Fibroblast of lung (primary cell): ENCODE measurements at regions not wholly inside any gene's neighbourhood (a gene's known extent, or its start where the extent isn't known, plus 50 kb on each side); places are given as distances from the start of the nearest gene placed in this dataset.

Experiments used
- DNase-seq, 2 donors: peaks; one replicate each; pipeline versions ENCODE4 v3.0.0 to v3.0.0-alpha.2; 2010; ENCODE audit warnings: low read depth in 2 of 2
- H2AFZ ChIP-seq: 2 replicates; pipeline ENCODE4 v1.5.1; 2012; ENCODE audit warnings: low read length, control low read depth, inconsistent platforms
- H3K27ac ChIP-seq: 2 replicates; pipeline ENCODE4 v1.5.1; 2011; ENCODE audit warnings: low read length, control low read depth; ENCODE audit not compliant: insufficient read depth
- H3K27me3 ChIP-seq: 2 replicates; pipeline ENCODE4 v1.5.1; 2011; ENCODE audit warnings: mild to moderate bottlenecking, low read length; ENCODE audit not compliant: control insufficient read depth, insufficient read depth
- H3K36me3 ChIP-seq: 2 replicates; pipeline ENCODE4 v1.5.1; 2011; ENCODE audit warnings: low read length; ENCODE audit not compliant: control insufficient read depth, insufficient read depth
- H3K4me1 ChIP-seq: 2 replicates; pipeline ENCODE4 v1.5.1; 2011; ENCODE audit warnings: low read length; ENCODE audit not compliant: control insufficient read depth, insufficient read depth; ENCODE audit errors: extremely low read depth
- H3K4me2 ChIP-seq: 2 replicates; pipeline ENCODE4 v1.5.1; 2011; ENCODE audit warnings: low read length, control low read depth; ENCODE audit not compliant: insufficient read depth; ENCODE audit errors: extremely low read depth
- H3K4me3 ChIP-seq, 4 experiments: fragments of 200-600 bp in 1 of 4; sonication (generic) in 1 of 4; replicated peaks in 1 of 4; 2 replicates each; pipeline ENCODE4 v1.5.1; 2011 to 2016; ENCODE audit warnings: low read length in 4 of 4, low read depth in 3 of 4, mild to moderate bottlenecking in 3 of 4, control low read depth in 2 of 4, inconsistent platforms in 1 of 4, mixed read lengths in 1 of 4; ENCODE audit not compliant: insufficient read depth in 1 of 4; ENCODE audit errors: control extremely low read depth in 1 of 4
- H3K79me2 ChIP-seq: 2 replicates; pipeline ENCODE4 v1.5.1; 2012; ENCODE audit warnings: mild to moderate bottlenecking, low read length, inconsistent platforms; ENCODE audit not compliant: control insufficient read depth, insufficient read depth
- H3K9ac ChIP-seq: 2 replicates; pipeline ENCODE4 v1.5.1; 2011; ENCODE audit warnings: mild to moderate bottlenecking, low read length, control low read depth; ENCODE audit not compliant: insufficient read depth
- H3K9me3 ChIP-seq: 2 replicates; pipeline ENCODE4 v1.5.1; 2012; ENCODE audit warnings: low read depth, low read length; ENCODE audit not compliant: control insufficient read depth, insufficient read depth
- H4K20me1 ChIP-seq: 2 replicates; pipeline ENCODE4 v1.5.1; 2011; ENCODE audit warnings: low read length; ENCODE audit not compliant: control insufficient read depth, insufficient read depth; ENCODE audit errors: extremely low read depth
- EZH2 ChIP-seq: IDR thresholded peaks from 2 replicates; pipeline ENCODE4 v1.5.1; 2012; ENCODE audit warnings: low read length, control low read depth, mild to moderate bottlenecking; ENCODE audit errors: missing control alignments
- TF ChIP-seq, protein P1 (sequence below), 2 donors: IDR thresholded peaks in 1 of 2; conservative IDR thresholded peaks in 1 of 2; 1 replicate in 1 of 2; 2 replicates in 1 of 2; pipeline ENCODE4 v1.5.1; 2011 to 2012; ENCODE audit warnings: low read length in 2 of 2, control low read depth in 1 of 2, inconsistent platforms in 1 of 2, low read depth in 1 of 2, mild to moderate bottlenecking in 1 of 2

DNA sequence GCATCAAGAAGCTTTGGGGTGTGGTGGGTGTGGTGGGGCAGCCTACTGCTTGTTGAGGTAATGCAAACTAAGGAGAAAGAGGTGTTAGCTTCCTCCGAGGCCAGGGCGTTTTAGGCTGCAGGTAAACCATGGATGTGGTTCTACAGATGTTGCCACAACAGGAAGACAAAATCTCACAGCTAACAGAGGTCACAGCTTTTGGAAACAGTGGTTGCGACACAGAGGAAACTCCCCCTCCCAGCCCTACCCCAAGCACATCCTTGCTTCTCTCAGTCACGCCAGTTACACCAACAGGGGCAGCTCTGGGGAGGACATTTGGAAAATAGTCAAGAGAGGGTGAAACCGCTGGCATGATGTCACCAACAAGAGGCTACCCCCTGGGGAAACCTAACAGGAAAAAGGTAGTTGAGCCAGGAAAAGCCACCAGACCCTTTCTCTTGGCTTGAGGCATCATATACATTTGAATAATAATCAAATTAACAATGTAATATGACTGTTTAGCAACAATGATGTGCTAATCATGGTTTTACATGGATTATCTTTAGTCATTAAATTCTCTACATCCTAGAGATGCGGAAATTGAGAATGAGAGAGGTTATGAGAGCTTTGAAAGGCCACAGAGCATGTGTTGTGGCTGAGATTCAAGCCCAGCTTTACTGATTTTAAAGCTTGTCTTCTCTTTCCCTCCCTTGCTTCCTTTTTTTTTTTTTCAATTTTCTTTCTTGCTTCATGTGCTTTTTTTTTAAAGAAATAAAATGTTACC lies 82.2 kb upstream of the IL12B start:
- no peak overlapping the region for H3K27ac ChIP-seq
- H3K4me3 ChIP-seq, result no peak overlapping the region
- H3K27me3 ChIP-seq, result no peaks in the 10 kb centered on the region
- H2AFZ ChIP-seq, result no peak overlapping the region
- no peaks in the 10 kb centered on the region for H3K4me1 ChIP-seq
- no peaks in the 10 kb centered on the region for H3K36me3 ChIP-seq
- no peaks in the 10 kb centered on the region for H3K9me3 ChIP-seq
- no peak overlapping the region for H3K9ac ChIP-seq
- H3K79me2 ChIP-seq, result no peaks in the 10 kb centered on the region
- no peaks in the 10 kb centered on the region for H4K20me1 ChIP-seq
- no peak overlapping the region for H3K4me2 ChIP-seq
- no peak for DNase-seq
- TF ChIP-seq EZH2, result no peak
- TF ChIP-seq, protein P1, sequence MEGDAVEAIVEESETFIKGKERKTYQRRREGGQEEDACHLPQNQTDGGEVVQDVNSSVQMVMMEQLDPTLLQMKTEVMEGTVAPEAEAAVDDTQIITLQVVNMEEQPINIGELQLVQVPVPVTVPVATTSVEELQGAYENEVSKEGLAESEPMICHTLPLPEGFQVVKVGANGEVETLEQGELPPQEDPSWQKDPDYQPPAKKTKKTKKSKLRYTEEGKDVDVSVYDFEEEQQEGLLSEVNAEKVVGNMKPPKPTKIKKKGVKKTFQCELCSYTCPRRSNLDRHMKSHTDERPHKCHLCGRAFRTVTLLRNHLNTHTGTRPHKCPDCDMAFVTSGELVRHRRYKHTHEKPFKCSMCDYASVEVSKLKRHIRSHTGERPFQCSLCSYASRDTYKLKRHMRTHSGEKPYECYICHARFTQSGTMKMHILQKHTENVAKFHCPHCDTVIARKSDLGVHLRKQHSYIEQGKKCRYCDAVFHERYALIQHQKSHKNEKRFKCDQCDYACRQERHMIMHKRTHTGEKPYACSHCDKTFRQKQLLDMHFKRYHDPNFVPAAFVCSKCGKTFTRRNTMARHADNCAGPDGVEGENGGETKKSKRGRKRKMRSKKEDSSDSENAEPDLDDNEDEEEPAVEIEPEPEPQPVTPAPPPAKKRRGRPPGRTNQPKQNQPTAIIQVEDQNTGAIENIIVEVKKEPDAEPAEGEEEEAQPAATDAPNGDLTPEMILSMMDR (conservative IDR thresholded peaks at IDR 0.05 in 1 of 2, IDR thresholded peaks at IDR 0.05 in 1 of 2; ENCODE audit: low read depth in 1 of 2, low read length in 2 of 2), result no peak

DNA sequence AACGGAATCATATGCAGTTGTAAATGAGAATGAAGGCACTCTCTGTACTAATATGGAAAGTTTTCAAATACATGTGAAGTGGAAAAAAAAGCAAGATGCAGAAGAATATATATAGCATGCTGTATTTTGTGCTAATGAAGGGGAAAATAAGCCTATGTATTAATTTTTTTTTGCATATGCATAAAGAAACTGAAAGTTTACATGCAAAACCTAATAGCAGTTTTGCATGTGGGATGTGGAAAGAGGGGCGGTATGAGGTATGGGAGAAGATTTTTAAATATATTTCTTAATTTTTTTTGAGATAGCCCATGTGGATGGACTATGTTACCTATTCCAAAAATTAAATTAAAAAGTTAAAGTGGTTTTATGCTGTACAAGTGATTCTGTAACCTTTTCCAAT lies 83.7 kb upstream of the IL12B start:
- Histone ChIP-seq H3K27me3 (no peaks in the 10 kb centered on the region), H3K9ac (no peak overlapping the region), H2AFZ (no peak overlapping the region), H3K27ac (no peak overlapping the region), H4K20me1 (no peaks in the 10 kb centered on the region), H3K4me2 (no peak overlapping the region), H3K4me3 (no peak overlapping the region), H3K79me2 (no peaks in the 10 kb centered on the region), H3K36me3 (no peaks in the 10 kb centered on the region), H3K4me1 (no peaks in the 10 kb centered on the region), H3K9me3 (no peaks in the 10 kb centered on the region)
- TF ChIP-seq EZH2, result no peak
- TF ChIP-seq, protein P1 (conservative IDR thresholded peaks at IDR 0.05 in 1 of 2, IDR thresholded peaks at IDR 0.05 in 1 of 2; ENCODE audit: low read depth in 1 of 2, low read length in 2 of 2), result no peak
- no peak for DNase-seq

DNA sequence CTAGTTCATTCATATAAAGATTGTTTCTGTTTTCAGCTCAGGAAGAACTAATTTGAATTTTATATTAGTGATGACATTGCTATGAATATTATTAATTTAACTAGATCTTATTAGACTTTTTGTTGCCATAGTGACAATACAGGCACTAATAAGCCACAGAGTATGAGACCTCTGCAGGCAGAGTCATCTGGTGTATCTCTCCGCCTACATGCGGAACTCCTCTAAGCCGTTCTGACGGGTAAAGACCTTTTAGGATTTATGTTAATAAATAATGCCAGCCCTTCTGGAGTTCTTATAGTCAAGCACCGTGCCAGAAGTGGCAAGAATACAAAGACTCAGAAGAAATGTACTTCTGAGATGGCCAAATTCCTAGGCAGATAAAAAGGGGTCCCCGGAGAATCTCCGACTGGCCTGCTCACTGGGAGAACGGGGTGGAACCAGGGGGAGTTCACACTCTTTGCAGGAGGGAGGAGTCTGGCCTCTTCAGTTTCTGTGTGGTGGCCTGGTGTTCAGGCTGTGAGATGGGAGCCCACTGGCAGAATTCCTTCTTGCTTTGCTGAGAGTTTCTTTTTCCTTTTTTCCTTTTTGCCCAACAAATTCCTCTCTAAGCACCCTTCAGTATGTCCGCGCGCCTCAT lies 85.1 kb upstream of the IL12B start:
- Histone ChIP-seq H3K4me3 (no peak overlapping the region), H4K20me1 (no peaks in the 10 kb centered on the region), H3K9me3 (no peaks in the 10 kb centered on the region), H2AFZ (no peak overlapping the region), H3K4me1 (no peaks in the 10 kb centered on the region), H3K9ac (no peak overlapping the region), H3K4me2 (no peak overlapping the region), H3K27me3 (no peaks in the 10 kb centered on the region), H3K27ac (no peak overlapping the region), H3K79me2 (no peaks in the 10 kb centered on the region), H3K36me3 (no peaks in the 10 kb centered on the region)
- TF ChIP-seq EZH2, result no peak
- TF ChIP-seq, protein P1 (conservative IDR thresholded peaks at IDR 0.05 in 1 of 2, IDR thresholded peaks at IDR 0.05 in 1 of 2; ENCODE audit: low read depth in 1 of 2, low read length in 2 of 2), result no peak
- DNase-seq, result no peak
